Loucy (cell line): ENCODE measurements at regions not wholly inside any gene's neighbourhood (a gene's known extent, or its start where the extent isn't known, plus 50 kb on each side); places are given as distances from the start of the nearest gene placed in this dataset.

Experiments
- H2AFZ ChIP-seq: fragments of 200-600 bp; sonication (generic); 2 replicates; pipeline ENCODE4 v1.6.0; 2016; ENCODE audit warnings: antibody characterized with exemption, mild to moderate bottlenecking, low read length, moderate library complexity
- H3F3A ChIP-seq: fragments of 200-600 bp; 2 replicates; pipeline ENCODE4 v1.6.0; 2016; ENCODE audit warnings: antibody characterized with exemption, low read depth, mild to moderate bottlenecking
- H3K27me3 ChIP-seq: fragments of 200-600 bp; sonication (generic); 2 replicates; pipeline ENCODE4 v1.6.1; 2014; ENCODE audit warnings: low read length, mild to moderate bottlenecking; ENCODE audit not compliant: insufficient read depth, poor library complexity, severe bottlenecking
- H3K36me3 ChIP-seq: fragments of 200-600 bp; sonication (generic); 2 replicates; pipeline ENCODE4 v1.6.1; 2016; ENCODE audit warnings: low read length; ENCODE audit not compliant: insufficient read depth
- H3K4me1 ChIP-seq: fragments of 200-600 bp; sonication (generic); 2 replicates; pipeline ENCODE4 v1.5.1; 2014; ENCODE audit warnings: low read length, mild to moderate bottlenecking; ENCODE audit not compliant: insufficient read depth, poor library complexity, severe bottlenecking
- H3K4me2 ChIP-seq: fragments of 200-600 bp; sonication (generic); 2 replicates; pipeline ENCODE4 v1.6.0; 2014; ENCODE audit warnings: antibody characterized with exemption, low read length, low read depth, mild to moderate bottlenecking; ENCODE audit not compliant: poor library complexity, severe bottlenecking
- H3K4me3 ChIP-seq: fragments of 200-600 bp; sonication (generic); 2 replicates; pipeline ENCODE4 v1.5.1; 2014; ENCODE audit warnings: low read length, mild to moderate bottlenecking, mixed read lengths; ENCODE audit not compliant: poor library complexity, severe bottlenecking
- H3K79me2 ChIP-seq: fragments of 200-600 bp; sonication (generic); 2 replicates; pipeline ENCODE4 v1.6.1; 2014; ENCODE audit warnings: low read length; ENCODE audit not compliant: insufficient read depth
- H3K9ac ChIP-seq: fragments of 200-600 bp; sonication (generic); 2 replicates; pipeline ENCODE4 v1.6.0; 2014; ENCODE audit warnings: mild to moderate bottlenecking, low read depth, low read length, moderate library complexity; ENCODE audit not compliant: poor library complexity, severe bottlenecking
- H3K9me2 ChIP-seq: fragments of 200-600 bp; sonication (generic); replicated peaks from 2 replicates; pipeline ENCODE4 v1.6.1; 2016; ENCODE audit warnings: low read depth, low read length, mixed read lengths
- H3K9me3 ChIP-seq: fragments of 200-600 bp; sonication (generic); 2 replicates; pipeline ENCODE4 v1.6.1; 2014; ENCODE audit warnings: mild to moderate bottlenecking, antibody characterized with exemption, low read length, low read depth; ENCODE audit not compliant: insufficient read depth
- H4K20me1 ChIP-seq: fragments of 200-600 bp; sonication (generic); 2 replicates; pipeline ENCODE4 v1.6.0; 2014; ENCODE audit warnings: antibody characterized with exemption, low read length, mild to moderate bottlenecking; ENCODE audit not compliant: insufficient read depth, poor library complexity, severe bottlenecking
- CTCF ChIP-seq: fragments of 200-600 bp; sonication (generic); conservative IDR thresholded peaks from 2 replicates; pipeline ENCODE4 v1.5.1; 2014; ENCODE audit warnings: mild to moderate bottlenecking, antibody characterized with exemption, low read length
- EZH2phosphoT487 ChIP-seq: fragments of 200-600 bp; IDR thresholded peaks from 2 replicates; pipeline ENCODE4 v1.6.1; 2018; ENCODE audit warnings: antibody characterized with exemption, mild to moderate bottlenecking, moderate library complexity, borderline replicate concordance

- Histone ChIP-seq H3K9me3 (no peaks in the 10 kb centered on the region), H2AFZ (no peak overlapping the region), H3K27me3 (no peaks in the 10 kb centered on the region), H3K36me3 (no peaks in the 10 kb centered on the region), H3K4me2 (no peak overlapping the region), H3K4me3 (no peak overlapping the region), H3K79me2 (no peaks in the 10 kb centered on the region), H3K4me1 (no peaks in the 10 kb centered on the region), H3K9ac (no peak overlapping the region), H3F3A (no peaks in the 10 kb centered on the region), H4K20me1 (no peaks in the 10 kb centered on the region), H3K9me2 (no peaks in the 10 kb centered on the region)
- no peak for TF ChIP-seq EZH2phosphoT487
- TF ChIP-seq CTCF: no peak
Observed at GRCh38 chr16:35516551-35516950, 2057.1 kb downstream of the TP53TG3F start.

DNA sequence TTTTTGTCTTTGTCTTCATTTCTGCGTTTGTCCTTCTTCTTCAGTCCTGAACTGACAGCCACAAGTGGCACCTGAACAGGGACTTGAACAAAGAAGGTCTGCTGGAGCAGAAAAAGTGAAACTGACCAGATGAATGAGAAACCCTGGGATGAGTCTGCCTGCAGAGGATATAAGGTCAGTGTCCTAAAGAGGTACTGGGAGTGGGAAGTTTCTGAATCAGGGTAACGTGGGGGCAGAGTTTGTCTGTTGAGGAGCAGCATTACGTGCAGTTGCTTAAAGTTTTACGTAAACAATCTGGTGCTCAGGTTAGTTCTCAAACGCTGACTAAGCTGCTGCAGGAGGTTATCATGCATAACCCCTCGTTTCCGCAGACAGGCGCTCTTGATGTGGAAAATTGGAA, 2057.6 kb downstream of the TP53TG3F start:
- no peak overlapping the region for H3K4me2 ChIP-seq
- no peaks in the 10 kb centered on the region for H3K4me1 ChIP-seq
- H2AFZ ChIP-seq: no peak overlapping the region
- H4K20me1 ChIP-seq: no peaks in the 10 kb centered on the region
- H3K9ac ChIP-seq: no peak overlapping the region
- TF ChIP-seq EZH2phosphoT487 (no peak), CTCF (no peak)
- no peak overlapping the region for H3K4me3 ChIP-seq
- no peaks in the 10 kb centered on the region for H3F3A ChIP-seq
- no peaks in the 10 kb centered on the region for H3K79me2 ChIP-seq
- no peaks in the 10 kb centered on the region for H3K27me3 ChIP-seq
- no peaks in the 10 kb centered on the region for H3K36me3 ChIP-seq
- no peaks in the 10 kb centered on the region for H3K9me2 ChIP-seq
- no peaks in the 10 kb centered on the region for H3K9me3 ChIP-seq

DNA sequence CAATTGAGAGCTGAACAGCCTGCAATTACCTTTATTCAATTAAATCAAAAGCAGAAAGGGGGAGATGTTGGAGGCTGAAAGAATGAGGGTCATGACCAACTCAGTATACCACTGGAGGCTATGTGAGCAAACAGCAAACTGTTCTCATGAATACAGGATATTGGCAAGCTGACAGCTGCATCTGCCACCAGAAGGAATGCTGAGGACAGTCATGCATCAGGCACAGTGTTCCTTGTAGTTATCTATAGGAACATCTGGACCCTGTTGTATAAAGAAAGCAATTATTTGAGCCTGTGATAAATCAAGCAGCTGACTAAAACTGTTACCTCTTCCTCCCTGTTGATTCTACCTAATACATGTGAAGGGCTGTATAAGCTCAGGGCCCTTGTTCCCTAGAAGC, 2064.6 kb downstream of the TP53TG3F start:
- H3K36me3 ChIP-seq: no peaks in the 10 kb centered on the region
- no peaks in the 10 kb centered on the region for H3F3A ChIP-seq

More for the DNA sequence above, 2064.6 kb downstream of the TP53TG3F start:
- no peak overlapping the region for H3K9ac ChIP-seq
- no peak overlapping the region for H3K4me3 ChIP-seq
- H3K9me2 ChIP-seq: no peaks in the 10 kb centered on the region
- TF ChIP-seq CTCF (no peak), EZH2phosphoT487 (no peak)
- no peak overlapping the region for H3K4me2 ChIP-seq
- H3K9me3 ChIP-seq: peaks cover 3% of the 10 kb centered on the region; the same call in 1 of the 2 replicates
- H3K27me3 ChIP-seq: no peaks in the 10 kb centered on the region
- no peak overlapping the region for H2AFZ ChIP-seq
- H3K79me2 ChIP-seq: no peaks in the 10 kb centered on the region
- H4K20me1 ChIP-seq: no peaks in the 10 kb centered on the region
- H3K4me1 ChIP-seq: no peaks in the 10 kb centered on the region
